HG03558 (cell line): ENCODE measurements at regions not wholly inside any gene's neighbourhood (a gene's known extent, or its start where the extent isn't known, plus 50 kb on each side); places are given as distances from the start of the nearest gene placed in this dataset.

Source experiments
- ATAC-seq: cut with Tn5 transposase; IDR thresholded peaks from one replicate; pipeline ENCODE4 v1.9.1; 2021; ENCODE audit warnings: moderate number of reproducible peaks; ENCODE audit not compliant: unreplicated experiment; ENCODE audit errors: extremely low read depth

DNA sequence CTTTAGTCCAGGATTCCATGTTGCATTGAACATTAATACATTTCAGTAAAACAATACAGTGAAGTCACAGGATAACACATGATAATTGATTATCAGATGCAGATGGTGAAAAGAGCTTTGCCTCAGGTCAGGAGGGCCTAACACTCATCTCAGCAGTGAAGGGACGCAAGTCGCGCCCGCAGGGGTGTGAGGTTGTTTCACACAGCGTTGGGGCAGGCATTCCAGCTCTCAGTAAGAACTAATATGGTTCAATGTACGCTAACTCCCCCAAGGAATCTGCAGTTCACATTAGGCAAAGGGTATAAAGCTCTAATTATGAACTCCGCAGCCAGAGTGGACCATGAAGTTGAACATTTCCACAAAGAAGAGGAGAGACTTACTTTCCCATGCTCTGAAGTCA, 53.1 kb upstream of the ATL2 start:
- ATAC-seq, result no peak

DNA sequence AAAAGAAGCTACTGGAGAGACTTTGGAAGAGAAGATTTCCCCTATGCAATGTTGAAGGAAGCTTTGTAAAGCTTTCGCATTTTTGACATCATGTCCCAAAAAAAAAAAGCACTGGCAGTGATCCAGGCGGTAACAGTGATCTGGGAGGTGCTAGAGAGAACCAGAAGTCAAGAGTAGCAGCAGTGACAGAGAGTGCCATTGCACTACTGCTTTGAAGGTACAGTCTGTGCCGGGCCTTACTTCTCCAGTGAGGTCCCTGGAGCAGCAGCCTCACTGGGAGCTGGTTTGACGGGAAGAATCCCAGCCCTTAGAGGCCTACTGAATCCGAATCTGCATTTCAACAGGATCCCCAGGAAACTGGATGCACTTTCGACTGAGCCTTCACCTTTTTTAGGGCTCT, 50.9 kb upstream of the ATL2 start:
- ATAC-seq, result no peak

DNA sequence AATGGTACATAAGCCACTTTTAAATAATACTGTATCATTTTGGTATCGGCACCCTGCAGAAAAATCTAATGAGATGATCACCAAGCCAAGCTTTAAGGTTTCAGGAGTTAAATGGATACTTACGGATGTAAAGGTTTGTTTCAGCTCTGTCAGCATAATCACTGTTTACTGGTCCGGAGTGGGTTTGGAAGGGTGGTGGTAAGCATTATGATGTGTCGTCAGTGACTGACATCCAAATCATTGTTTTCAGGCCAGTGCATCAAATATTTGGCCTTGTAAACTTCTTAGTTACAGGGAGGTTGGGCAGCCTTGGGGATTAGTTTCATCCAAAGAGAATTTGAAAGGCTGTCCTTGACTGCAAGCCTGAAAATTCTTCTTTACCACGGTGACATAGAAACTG, 50.0 kb upstream of the ATL2 start:
- ATAC-seq, result no peak
